ENCODE measurements at regions not wholly inside any gene's neighbourhood (a gene's known extent, or its start where the extent isn't known, plus 50 kb on each side); places are given as distances from the start of the nearest gene placed in this dataset.

DNA sequence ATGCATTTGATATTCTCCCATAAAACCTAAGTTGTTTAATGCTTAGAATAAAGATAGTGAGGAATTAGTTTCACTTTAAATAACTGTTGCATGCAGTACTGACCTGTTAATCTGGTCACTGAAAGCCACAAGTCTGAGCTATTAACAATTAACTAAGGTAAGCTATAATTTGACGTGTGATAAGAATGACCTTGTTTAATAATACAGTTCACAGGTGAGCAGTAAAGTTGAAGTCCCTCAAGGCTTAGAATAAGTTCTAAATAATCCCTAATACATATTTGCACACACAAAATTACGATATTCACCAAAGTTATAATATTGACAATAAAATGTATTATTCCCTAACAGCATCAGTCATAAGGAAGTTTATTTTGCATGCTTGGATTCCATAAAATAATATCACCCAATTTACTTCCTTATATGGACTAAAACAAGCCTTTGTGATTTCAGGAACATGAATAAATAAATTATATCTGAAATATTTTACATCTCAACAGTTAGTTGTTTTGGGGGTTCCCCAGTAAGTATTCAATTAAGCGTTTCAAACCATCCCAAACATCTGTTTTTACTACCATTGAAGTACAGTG is 70.6 kb upstream of the CHRM3 start:
- H3K27me3 ChIP-seq (ENCODE audit: low read length), result no peaks in the 10 kb centered on the region
- H3K79me2 ChIP-seq (ENCODE audit: insufficient read depth, low read length), result no peaks in the 10 kb centered on the region
- no peaks in the 10 kb centered on the region for H3K36me3 ChIP-seq (ENCODE audit: low read length)
- no peaks in the 10 kb centered on the region for H3F3A ChIP-seq (ENCODE audit: insufficient read depth)
- H3K9me3 ChIP-seq (ENCODE audit: insufficient read depth, low read length), result no peaks in the 10 kb centered on the region
- no peaks in the 10 kb centered on the region for H3K9me2 ChIP-seq (replicated peaks; ENCODE audit: insufficient read depth, low read length)
- H4K20me1 ChIP-seq (ENCODE audit: low read depth, low read length), result no peaks in the 10 kb centered on the region
- TF ChIP-seq, protein P1, sequence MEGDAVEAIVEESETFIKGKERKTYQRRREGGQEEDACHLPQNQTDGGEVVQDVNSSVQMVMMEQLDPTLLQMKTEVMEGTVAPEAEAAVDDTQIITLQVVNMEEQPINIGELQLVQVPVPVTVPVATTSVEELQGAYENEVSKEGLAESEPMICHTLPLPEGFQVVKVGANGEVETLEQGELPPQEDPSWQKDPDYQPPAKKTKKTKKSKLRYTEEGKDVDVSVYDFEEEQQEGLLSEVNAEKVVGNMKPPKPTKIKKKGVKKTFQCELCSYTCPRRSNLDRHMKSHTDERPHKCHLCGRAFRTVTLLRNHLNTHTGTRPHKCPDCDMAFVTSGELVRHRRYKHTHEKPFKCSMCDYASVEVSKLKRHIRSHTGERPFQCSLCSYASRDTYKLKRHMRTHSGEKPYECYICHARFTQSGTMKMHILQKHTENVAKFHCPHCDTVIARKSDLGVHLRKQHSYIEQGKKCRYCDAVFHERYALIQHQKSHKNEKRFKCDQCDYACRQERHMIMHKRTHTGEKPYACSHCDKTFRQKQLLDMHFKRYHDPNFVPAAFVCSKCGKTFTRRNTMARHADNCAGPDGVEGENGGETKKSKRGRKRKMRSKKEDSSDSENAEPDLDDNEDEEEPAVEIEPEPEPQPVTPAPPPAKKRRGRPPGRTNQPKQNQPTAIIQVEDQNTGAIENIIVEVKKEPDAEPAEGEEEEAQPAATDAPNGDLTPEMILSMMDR (IDR thresholded peaks at IDR 0.05; ENCODE audit: insufficient read depth, low read length, poor library complexity, severe bottlenecking), result no peak
- no peak overlapping the region for H3K9ac ChIP-seq (ENCODE audit: low read length)
- no peak overlapping the region for H3K4me2 ChIP-seq (ENCODE audit: low read depth, low read length, poor library complexity, severe bottlenecking)
- H2AFZ ChIP-seq (ENCODE audit: low read depth, low read length, severe bottlenecking), result no peak overlapping the region
- no peak overlapping the region for H3K27ac ChIP-seq (ENCODE audit: low read depth, low read length)
- H3K4me3 ChIP-seq (ENCODE audit: insufficient read depth, low read length, poor library complexity, severe bottlenecking), result no peak overlapping the region

DNA sequence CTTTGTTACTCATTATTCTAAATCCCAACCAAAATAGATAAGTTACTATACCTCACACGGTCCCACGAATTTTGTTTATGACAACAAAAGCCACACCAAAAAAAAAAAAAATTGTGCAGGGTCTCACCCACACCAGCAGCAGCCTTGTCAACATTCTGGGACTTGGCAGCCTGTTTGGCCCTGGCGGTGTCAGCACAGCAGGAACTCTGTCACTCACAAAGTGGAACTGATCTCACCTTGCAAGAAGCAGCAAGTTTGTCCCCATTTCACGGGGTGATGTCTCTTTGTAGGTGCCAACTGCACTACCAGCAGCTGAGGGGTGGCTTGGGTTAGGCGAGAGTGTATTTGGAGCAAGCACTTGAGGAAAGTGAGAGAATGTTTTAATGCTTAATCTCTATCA is 75.0 kb upstream of the CHRM3 start:
- Histone ChIP-seq H3K27ac (ENCODE audit: low read depth, low read length) (no peak overlapping the region), H2AFZ (ENCODE audit: low read depth, low read length, severe bottlenecking) (no peak overlapping the region), H3K9me2 (replicated peaks; ENCODE audit: insufficient read depth, low read length) (no peaks in the 10 kb centered on the region), H3K4me2 (ENCODE audit: low read depth, low read length, poor library complexity, severe bottlenecking) (no peak overlapping the region), H3K9me3 (ENCODE audit: insufficient read depth, low read length) (no peaks in the 10 kb centered on the region), H3F3A (ENCODE audit: insufficient read depth) (no peaks in the 10 kb centered on the region), H4K20me1 (ENCODE audit: low read depth, low read length) (no peaks in the 10 kb centered on the region), H3K27me3 (ENCODE audit: low read length) (no peaks in the 10 kb centered on the region), H3K4me3 (ENCODE audit: insufficient read depth, low read length, poor library complexity, severe bottlenecking) (no peak overlapping the region), H3K36me3 (ENCODE audit: low read length) (no peaks in the 10 kb centered on the region), H3K79me2 (ENCODE audit: insufficient read depth, low read length) (no peaks in the 10 kb centered on the region), H3K9ac (ENCODE audit: low read length) (no peak overlapping the region)
- TF ChIP-seq, protein P1 (IDR thresholded peaks at IDR 0.05; ENCODE audit: insufficient read depth, low read length, poor library complexity, severe bottlenecking), result no peak
- no peak for TF ChIP-seq EZH2phosphoT487 (conservative IDR thresholded peaks at IDR 0.05; ENCODE audit: low read length)

DNA sequence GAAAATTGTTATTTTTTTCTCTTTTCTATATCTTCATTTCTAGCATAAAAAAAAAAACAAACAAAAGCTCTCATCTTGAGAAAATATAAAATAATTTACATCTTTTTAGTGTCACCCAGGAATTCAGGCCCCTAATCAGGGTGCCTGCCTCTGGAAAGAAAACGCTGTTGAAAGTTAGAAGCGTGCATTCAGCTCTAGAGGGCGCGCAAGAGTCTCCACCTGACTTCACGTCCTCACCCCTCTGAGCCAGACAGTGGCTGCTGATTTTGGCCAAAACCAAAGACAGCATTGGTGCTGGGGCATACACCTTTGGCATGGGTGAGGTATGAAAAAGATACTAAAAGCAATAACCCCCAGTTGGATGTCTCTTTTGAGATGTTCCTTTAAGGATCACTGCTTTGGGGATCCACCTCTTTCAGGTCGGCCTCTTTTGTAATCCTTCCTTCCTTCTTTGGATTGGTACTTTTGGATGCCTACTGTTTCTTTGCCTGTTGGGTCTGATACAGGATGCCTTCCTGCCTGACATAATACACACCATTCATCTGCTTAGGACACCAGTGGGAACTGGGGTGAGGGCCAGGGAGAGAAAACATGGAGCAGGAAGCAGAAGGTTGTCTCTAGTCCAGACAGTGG is 77.6 kb upstream of the CHRM3 start:
- no peak for TF ChIP-seq EZH2phosphoT487 (conservative IDR thresholded peaks at IDR 0.05; ENCODE audit: low read length)
- TF ChIP-seq, protein P1 (IDR thresholded peaks at IDR 0.05; ENCODE audit: insufficient read depth, low read length, poor library complexity, severe bottlenecking), result peak; percentile 23
- Histone ChIP-seq H3K9ac (ENCODE audit: low read length) (no peak overlapping the region), H4K20me1 (ENCODE audit: low read depth, low read length) (no peaks in the 10 kb centered on the region), H3K9me2 (replicated peaks; ENCODE audit: insufficient read depth, low read length) (no peaks in the 10 kb centered on the region), H3K4me2 (ENCODE audit: low read depth, low read length, poor library complexity, severe bottlenecking) (no peak overlapping the region), H3K79me2 (ENCODE audit: insufficient read depth, low read length) (no peaks in the 10 kb centered on the region), H3K27ac (ENCODE audit: low read depth, low read length) (no peak overlapping the region), H3K9me3 (ENCODE audit: insufficient read depth, low read length) (no peaks in the 10 kb centered on the region), H3K36me3 (ENCODE audit: low read length) (no peaks in the 10 kb centered on the region), H3K4me3 (ENCODE audit: insufficient read depth, low read length, poor library complexity, severe bottlenecking) (no peak overlapping the region), H3K27me3 (ENCODE audit: low read length) (no peaks in the 10 kb centered on the region), H3F3A (ENCODE audit: insufficient read depth) (no peaks in the 10 kb centered on the region), H2AFZ (ENCODE audit: low read depth, low read length, severe bottlenecking) (no peak overlapping the region)
